ENCODE measurements at regions not wholly inside any gene's neighbourhood (a gene's known extent, or its start where the extent isn't known, plus 50 kb on each side); places are given as distances from the start of the nearest gene placed in this dataset.
A peak's percentile ranks its signal among the peaks of the same experiment; 100 is the strongest.
"Not testable (repeated sequence)": the region's sequence is repeated elsewhere in the genome, so short reads cannot be mapped to it uniquely, and the experiment has no call there.

DNA sequence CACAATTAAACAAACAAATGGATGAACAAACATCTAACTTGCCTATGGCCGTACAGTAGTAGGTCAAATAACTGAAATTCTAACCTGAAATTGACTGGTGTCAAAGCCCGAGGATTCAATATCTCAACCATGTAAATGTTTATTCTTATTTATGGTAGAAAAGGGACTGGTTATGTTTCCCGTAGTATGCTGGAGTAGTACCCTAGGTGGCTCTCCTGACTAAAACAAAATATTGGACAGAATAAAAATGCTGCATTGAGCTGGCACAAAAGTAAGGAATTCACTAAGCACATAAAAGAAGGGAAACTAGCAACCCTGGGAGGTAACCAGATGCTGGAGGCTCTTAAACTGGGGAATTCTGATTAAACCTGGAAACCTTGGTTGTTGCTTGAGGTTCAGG lies 117.1 kb upstream of the PREP start:
- FAIRE-seq (no peak), DNase-seq (ENCODE audit: insufficient read length) (no peak)
- TF ChIP-seq POLR2A (IDR thresholded peaks at IDR 0.05; ENCODE audit: low read depth, low read length) (no peak), POLR2AphosphoS5 (IDR thresholded peaks at IDR 0.05; ENCODE audit: low read depth, low read length) (no peak), TAF1 (IDR thresholded peaks at IDR 0.05; ENCODE audit: borderline replicate concordance, low read depth, low read length) (no peak)

DNA sequence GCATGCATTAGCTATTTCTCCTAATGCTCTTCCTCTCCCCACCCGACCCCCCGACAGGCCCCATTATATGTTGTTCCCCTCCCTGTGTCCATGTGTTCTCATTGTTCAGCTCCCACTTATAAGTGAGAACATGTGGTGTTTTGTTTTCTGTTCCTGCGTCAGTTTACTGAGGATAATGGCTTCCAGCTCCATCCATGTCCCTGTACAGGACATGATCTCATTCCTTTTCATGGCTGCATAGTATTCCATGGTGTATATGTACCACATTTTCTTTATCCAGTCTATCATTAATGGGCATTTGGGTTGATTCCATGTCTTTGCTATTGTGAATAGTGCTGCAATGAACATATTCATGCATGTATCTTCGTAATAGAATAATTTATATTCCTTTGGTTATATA lies 116.1 kb upstream of the PREP start:
- not testable (repeated sequence) for FAIRE-seq; DNase-seq (ENCODE audit: insufficient read length)

DNA sequence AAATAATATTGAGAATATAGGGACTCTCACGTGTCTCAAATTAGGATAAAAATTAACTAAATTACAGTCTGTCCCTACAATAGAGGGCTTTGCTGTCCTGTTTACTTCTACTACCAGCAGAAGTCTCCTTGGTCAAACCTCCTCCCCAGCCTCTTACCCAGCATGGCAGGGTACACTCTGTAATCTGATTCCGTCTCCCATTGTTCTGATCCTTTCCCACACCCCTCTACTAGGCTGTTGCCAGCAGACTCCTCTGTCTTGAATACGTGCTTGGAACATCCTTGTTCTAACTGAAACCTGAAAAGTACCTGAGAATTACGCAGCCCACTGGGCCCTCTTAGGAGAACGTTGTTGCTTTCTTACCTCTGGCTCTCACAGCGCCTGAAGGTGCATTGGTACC lies 112.2 kb upstream of the PREP start:
- FAIRE-seq, result no peak
- TF ChIP-seq TAF1 (IDR thresholded peaks at IDR 0.05; ENCODE audit: borderline replicate concordance, low read depth, low read length) (no peak), POLR2A (IDR thresholded peaks at IDR 0.05; ENCODE audit: low read depth, low read length) (no peak), POLR2AphosphoS5 (IDR thresholded peaks at IDR 0.05; ENCODE audit: low read depth, low read length) (no peak)
- DNase-seq (ENCODE audit: insufficient read length), result no peak

DNA sequence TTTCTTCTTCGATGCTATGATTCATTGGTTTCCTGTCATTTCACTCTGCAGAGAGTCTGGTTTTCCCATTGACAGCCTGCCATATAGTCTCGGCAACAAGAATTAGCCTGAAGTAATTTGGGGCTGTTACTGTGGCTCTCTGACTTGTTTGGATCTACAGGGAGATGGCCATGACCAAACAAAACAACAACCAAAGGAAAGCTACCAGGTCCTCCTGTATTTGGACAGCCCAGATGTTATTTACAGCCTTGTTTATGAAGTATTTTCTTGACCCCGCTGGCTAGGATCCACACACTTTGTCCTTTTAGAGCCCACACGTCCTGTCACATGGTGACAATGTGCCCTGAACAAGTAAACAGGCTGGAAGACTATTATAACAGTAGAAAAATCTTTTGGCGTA lies 111.4 kb upstream of the PREP start:
- TF ChIP-seq POLR2A (IDR thresholded peaks at IDR 0.05; ENCODE audit: low read depth, low read length), result no peak
- TF ChIP-seq TAF1 (IDR thresholded peaks at IDR 0.05; ENCODE audit: borderline replicate concordance, low read depth, low read length), result no peak
- no peak for TF ChIP-seq POLR2AphosphoS5 (IDR thresholded peaks at IDR 0.05; ENCODE audit: low read depth, low read length)
- no peak for DNase-seq (ENCODE audit: insufficient read length)
- FAIRE-seq, result no peak

DNA sequence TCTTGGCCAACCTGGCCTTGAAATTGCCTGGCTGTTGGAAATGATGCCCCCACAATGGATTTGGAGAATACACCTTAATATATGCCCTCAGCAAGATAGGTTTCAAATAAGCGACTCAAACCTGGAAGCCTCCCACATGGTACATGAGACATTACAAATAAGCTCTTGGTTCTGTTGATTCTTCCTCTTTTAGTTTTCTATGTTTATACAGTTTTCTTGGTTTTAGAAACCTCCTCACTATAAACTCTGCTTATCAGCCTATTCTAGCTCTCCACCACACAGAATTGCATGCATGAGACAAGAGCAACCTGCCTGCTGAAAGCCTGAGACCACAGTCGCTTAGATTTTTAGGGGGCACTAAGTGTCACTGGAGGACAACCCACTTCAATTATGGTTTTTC lies 108.8 kb upstream of the PREP start:
- TF ChIP-seq POLR2AphosphoS5 (IDR thresholded peaks at IDR 0.05; ENCODE audit: low read depth, low read length) (no peak), POLR2A (IDR thresholded peaks at IDR 0.05; ENCODE audit: low read depth, low read length) (no peak), TAF1 (IDR thresholded peaks at IDR 0.05; ENCODE audit: borderline replicate concordance, low read depth, low read length) (no peak)
- FAIRE-seq, result no peak

DNA sequence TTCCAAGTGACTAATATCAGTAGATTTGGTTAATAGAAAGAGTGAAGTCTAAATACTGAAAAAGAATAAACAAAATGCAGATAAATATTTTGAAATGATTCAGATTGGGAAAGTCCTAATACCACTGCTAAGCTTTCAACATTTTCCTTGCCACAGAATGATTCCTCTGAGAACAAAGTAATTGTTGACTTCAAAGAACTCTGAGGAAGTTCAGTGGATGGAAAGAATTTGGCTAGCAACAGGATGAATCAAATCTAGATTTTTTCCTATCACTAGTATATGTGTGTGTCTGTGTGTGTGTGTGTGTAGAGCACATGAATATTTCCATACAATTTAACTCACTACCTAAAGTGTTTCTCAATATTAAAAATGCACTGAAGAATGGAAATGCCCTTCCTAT lies 107.9 kb upstream of the PREP start:
- TF ChIP-seq TAF1 (IDR thresholded peaks at IDR 0.05; ENCODE audit: borderline replicate concordance, low read depth, low read length) (no peak), POLR2A (IDR thresholded peaks at IDR 0.05; ENCODE audit: low read depth, low read length) (no peak), POLR2AphosphoS5 (IDR thresholded peaks at IDR 0.05; ENCODE audit: low read depth, low read length) (no peak)
- no peak for FAIRE-seq
- DNase-seq (ENCODE audit: insufficient read length), result no peak

More for the DNA sequence above, 108.8 kb upstream of the PREP start:
- DNase-seq (ENCODE audit: insufficient read length), result no peak

DNA sequence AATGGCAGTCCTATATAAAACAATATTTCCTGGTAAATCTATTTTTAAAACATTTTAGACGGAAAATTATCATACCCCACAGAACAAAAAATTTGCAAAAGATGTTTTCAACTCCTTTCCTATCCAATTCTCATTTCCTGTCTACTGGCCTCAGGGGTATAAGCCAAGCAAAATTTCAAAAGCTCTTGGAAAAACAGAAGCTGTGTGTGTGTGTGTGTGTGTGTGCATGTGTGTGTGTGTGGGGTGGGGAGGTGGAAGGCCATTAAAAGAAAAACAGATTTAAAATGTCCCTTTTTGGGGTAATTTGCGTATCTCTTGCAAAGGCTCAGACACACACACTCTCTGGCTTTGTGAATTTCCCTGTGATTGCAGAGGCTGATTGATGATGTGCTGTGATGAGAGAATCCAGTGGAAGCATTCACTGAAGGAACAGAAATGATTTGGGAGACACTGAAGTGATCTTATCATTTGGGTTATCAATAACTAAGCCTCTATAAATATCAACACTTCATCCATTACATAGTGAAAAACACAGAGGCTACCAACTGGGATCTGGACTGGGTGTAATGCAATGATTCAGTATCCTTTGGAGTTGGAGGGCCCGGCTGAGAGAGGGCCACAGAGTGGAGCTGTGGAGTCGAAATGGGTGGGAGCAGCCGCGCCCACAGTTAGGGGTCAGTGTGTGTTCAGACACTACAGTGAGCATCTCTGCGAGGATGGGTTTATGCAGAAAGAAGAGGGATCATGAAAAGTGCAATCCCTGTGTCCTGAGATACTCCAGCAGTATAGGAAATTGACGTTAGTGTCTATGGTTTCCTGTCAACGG lies 106.8 kb upstream of the PREP start:
- FAIRE-seq (no peak), DNase-seq (ENCODE audit: insufficient read length) (no peak)
- no peak for TF ChIP-seq TAF1 (IDR thresholded peaks at IDR 0.05; ENCODE audit: borderline replicate concordance, low read depth, low read length)
- no peak for TF ChIP-seq POLR2A (IDR thresholded peaks at IDR 0.05; ENCODE audit: low read depth, low read length)
- TF ChIP-seq POLR2AphosphoS5 (IDR thresholded peaks at IDR 0.05; ENCODE audit: low read depth, low read length), result no peak

DNA sequence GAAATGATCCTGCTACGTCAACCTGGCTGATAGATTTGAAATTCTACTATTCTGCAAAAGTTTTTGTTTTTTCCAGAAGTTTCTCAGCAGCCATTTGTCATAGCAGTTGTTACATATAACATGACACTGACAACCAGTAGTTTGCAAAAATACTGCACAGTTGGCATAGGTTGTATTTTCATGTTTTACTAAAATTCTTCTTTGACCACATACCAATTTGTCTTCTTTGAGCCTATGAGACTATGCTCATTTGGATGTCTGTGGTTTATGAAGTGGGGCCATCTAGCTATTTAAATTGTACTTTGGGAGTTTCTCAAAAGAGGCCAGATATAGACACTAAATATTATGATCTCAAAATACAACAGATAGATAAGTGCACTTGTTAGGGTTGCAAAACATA lies 104.9 kb upstream of the PREP start:
- DNase-seq (ENCODE audit: insufficient read length), result no peak
- FAIRE-seq, result no peak

DNA sequence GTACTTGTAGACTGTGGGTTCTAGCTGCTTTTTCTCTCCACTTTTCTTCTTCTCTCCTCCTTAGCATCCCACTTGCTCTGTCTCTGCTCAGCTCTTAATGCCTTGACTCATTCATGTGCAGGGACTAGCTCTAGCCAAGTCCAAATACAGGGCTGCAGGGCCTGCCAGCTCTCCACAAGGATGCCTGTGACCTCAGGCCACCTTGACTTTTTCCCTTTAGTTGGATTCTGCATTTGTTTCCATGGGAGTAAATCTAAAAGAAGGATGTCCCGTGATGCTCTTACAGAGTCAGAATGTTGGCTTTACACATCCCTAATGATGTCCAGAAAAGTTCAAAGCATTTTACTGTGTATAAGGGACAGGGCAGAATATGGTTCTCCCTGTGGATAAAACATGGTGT lies 101.8 kb upstream of the PREP start:
- TF ChIP-seq POLR2AphosphoS5 (IDR thresholded peaks at IDR 0.05; ENCODE audit: low read depth, low read length), result no peak
- TF ChIP-seq POLR2A (IDR thresholded peaks at IDR 0.05; ENCODE audit: low read depth, low read length), result no peak
- TF ChIP-seq TAF1 (IDR thresholded peaks at IDR 0.05; ENCODE audit: borderline replicate concordance, low read depth, low read length), result no peak
- DNase-seq (ENCODE audit: insufficient read length) (no peak), FAIRE-seq (no peak)

More for the DNA sequence above, 104.9 kb upstream of the PREP start:
- TF ChIP-seq POLR2A (IDR thresholded peaks at IDR 0.05; ENCODE audit: low read depth, low read length) (no peak), POLR2AphosphoS5 (IDR thresholded peaks at IDR 0.05; ENCODE audit: low read depth, low read length) (no peak), TAF1 (IDR thresholded peaks at IDR 0.05; ENCODE audit: borderline replicate concordance, low read depth, low read length) (no peak)

DNA sequence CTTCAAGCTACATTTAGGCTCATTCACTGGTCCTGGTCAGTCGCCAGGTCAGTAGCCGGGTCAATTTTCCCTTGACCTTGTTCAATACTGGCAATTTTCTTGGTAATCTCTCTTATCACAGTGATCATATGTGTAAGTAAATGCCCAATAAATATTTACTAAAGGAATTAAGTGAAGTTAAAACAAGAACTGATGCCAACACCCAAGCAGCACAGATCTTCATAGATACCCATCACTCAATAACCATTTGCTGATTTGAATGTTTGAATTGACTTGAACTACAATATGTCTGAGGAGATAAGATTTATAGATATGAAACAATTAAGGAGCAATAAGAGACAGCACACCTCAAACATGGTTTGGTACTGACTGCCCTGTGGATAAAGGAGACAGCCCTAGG lies 100.8 kb upstream of the PREP start:
- DNase-seq (ENCODE audit: insufficient read length), result no peak
- TF ChIP-seq TAF1 (IDR thresholded peaks at IDR 0.05; ENCODE audit: borderline replicate concordance, low read depth, low read length) (no peak), POLR2A (IDR thresholded peaks at IDR 0.05; ENCODE audit: low read depth, low read length) (no peak), POLR2AphosphoS5 (IDR thresholded peaks at IDR 0.05; ENCODE audit: low read depth, low read length) (no peak)
- no peak for FAIRE-seq

DNA sequence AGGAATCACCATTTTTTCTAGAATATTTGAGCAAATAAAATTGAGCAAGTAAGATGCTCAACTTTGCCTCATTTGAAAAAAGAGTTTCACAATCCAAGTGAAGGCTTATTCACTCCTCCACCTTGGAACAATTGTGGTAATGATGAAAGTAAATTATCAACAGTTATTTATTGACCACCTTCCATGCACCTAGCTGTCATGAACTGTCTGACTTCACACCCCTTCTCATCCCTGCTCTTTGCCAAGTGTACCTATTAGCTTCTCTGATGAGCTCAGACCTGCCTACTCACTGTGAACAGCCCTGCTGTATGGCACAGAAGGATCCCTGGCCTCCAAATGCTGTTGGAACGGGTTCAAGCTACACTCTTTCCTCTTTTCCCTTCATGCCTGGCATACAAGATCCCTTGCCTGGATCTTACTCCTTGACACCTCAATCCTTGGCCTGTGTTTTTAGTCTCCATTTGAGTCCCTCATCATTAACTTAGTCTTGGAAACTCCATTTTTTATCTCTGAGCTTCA lies 99.0 kb upstream of the PREP start:
- no peak for DNase-seq (ENCODE audit: insufficient read length)
- FAIRE-seq, result peak; percentile 61
- TF ChIP-seq TAF1 (IDR thresholded peaks at IDR 0.05; ENCODE audit: borderline replicate concordance, low read depth, low read length), result no peak
- no peak for TF ChIP-seq POLR2AphosphoS5 (IDR thresholded peaks at IDR 0.05; ENCODE audit: low read depth, low read length)
- no peak for TF ChIP-seq POLR2A (IDR thresholded peaks at IDR 0.05; ENCODE audit: low read depth, low read length)

DNA sequence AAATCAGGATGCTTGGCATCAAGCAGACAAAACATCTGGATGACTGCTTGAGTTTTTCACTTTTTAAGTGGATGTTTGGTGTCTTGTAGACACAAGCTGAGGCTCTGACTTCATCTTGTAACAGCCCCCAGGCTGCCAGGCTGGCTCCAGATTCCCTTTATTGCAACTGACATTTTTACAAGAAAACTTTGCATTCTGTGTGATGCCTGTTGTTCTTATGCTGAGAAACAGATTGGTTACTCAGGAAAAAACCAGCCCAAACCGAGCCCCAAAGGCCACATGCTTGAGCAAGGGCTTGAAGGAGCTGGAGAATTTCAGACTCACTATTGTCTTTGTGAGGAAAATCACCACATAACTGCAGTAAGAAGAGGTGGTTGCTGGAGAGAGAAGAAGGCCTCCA lies 98.4 kb upstream of the PREP start:
- DNase-seq (ENCODE audit: insufficient read length) (no peak), FAIRE-seq (no peak)

More for the DNA sequence above, 98.4 kb upstream of the PREP start:
- TF ChIP-seq POLR2A (IDR thresholded peaks at IDR 0.05; ENCODE audit: low read depth, low read length), result no peak
- no peak for TF ChIP-seq POLR2AphosphoS5 (IDR thresholded peaks at IDR 0.05; ENCODE audit: low read depth, low read length)
- TF ChIP-seq TAF1 (IDR thresholded peaks at IDR 0.05; ENCODE audit: borderline replicate concordance, low read depth, low read length), result no peak

Measured in GM12892 (cell line).